ENCODE measurements at regions not wholly inside any gene's neighbourhood (a gene's known extent, or its start where the extent isn't known, plus 50 kb on each side); places are given as distances from the start of the nearest gene placed in this dataset.

GRCh38 chr4:10204401-10205058 is 87.9 kb upstream of the WDR1 start:
- DNase-seq (ENCODE audit: low read depth, low spot score), result no peak

- DNase-seq (ENCODE audit: low read depth, low spot score), result no peak
These were observed 87.3 kb upstream of the WDR1 start for GRCh38 chr4:10203851-10204250.

- no peak for DNase-seq (ENCODE audit: low read depth, low spot score)
These were observed 85.0 kb upstream of the WDR1 start for GRCh38 chr4:10201381-10202223.

GRCh38 chr4:10200869-10201268 is 84.3 kb upstream of the WDR1 start:
- DNase-seq (ENCODE audit: low read depth, low spot score), result no peak

- DNase-seq (ENCODE audit: low read depth, low spot score), result no peak
These were observed 81.8 kb upstream of the WDR1 start for GRCh38 chr4:10198365-10198764.

GRCh38 chr4:10197952-10198351 is 81.4 kb upstream of the WDR1 start:
- no peak for DNase-seq (ENCODE audit: low read depth, low spot score)

- DNase-seq (ENCODE audit: low read depth, low spot score), result no peak
These were observed 79.6 kb upstream of the WDR1 start for GRCh38 chr4:10196191-10196590.

GRCh38 chr4:10192331-10192730 is 75.7 kb upstream of the WDR1 start:
- no peak for DNase-seq (ENCODE audit: low read depth, low spot score)

- no peak for DNase-seq (ENCODE audit: low read depth, low spot score)
These were observed 71.9 kb upstream of the WDR1 start for GRCh38 chr4:10188400-10189004.

GRCh38 chr4:10186228-10187214 is 69.9 kb upstream of the WDR1 start:
- no peak for DNase-seq (ENCODE audit: low read depth, low spot score)

GRCh38 chr4:10185518-10186227 is 69.1 kb upstream of the WDR1 start:
- no peak for DNase-seq (ENCODE audit: low read depth, low spot score)

- DNase-seq (ENCODE audit: low read depth, low spot score), result no peak
These were observed 67.9 kb upstream of the WDR1 start for GRCh38 chr4:10184501-10184938.

- DNase-seq (ENCODE audit: low read depth, low spot score), result no peak
These were observed 67.4 kb upstream of the WDR1 start for GRCh38 chr4:10184041-10184440.

- no peak for DNase-seq (ENCODE audit: low read depth, low spot score)
These were observed 66.9 kb upstream of the WDR1 start for GRCh38 chr4:10183462-10183861.

GRCh38 chr4:10182446-10183424 is 66.1 kb upstream of the WDR1 start:
- DNase-seq (ENCODE audit: low read depth, low spot score), result no peak

GRCh38 chr4:10181745-10182445 is 65.3 kb upstream of the WDR1 start:
- no peak for DNase-seq (ENCODE audit: low read depth, low spot score)

- no peak for DNase-seq (ENCODE audit: low read depth, low spot score)
These were observed 64.5 kb upstream of the WDR1 start for GRCh38 chr4:10180927-10181744.

- no peak for DNase-seq (ENCODE audit: low read depth, low spot score)
These were observed 64.0 kb upstream of the WDR1 start for GRCh38 chr4:10180603-10180926.

Data from iPS DF 19.7 (cell line).